ENCODE measurements at regions not wholly inside any gene's neighbourhood (a gene's known extent, or its start where the extent isn't known, plus 50 kb on each side); places are given as distances from the start of the nearest gene placed in this dataset.

GRCh38 chr16:54398986-54399385, 112.4 kb upstream of the IRX3 start:
- TF ChIP-seq CTCF (IDR thresholded peaks at IDR 0.05) (no peak), POLR2A (IDR thresholded peaks at IDR 0.05) (no peak)
